Astrocyte of the spinal cord (primary cell): ENCODE measurements at regions not wholly inside any gene's neighbourhood (a gene's known extent, or its start where the extent isn't known, plus 50 kb on each side); places are given as distances from the start of the nearest gene placed in this dataset.

ENCODE experiments used
- DNase-seq: peaks from one replicate; pipeline ENCODE4 v3.0.0; 2011; ENCODE audit warnings: low read depth, low spot score
- H3K4me3 ChIP-seq: 2 replicates; pipeline ENCODE4 v1.5.1; 2011; ENCODE audit warnings: low read depth, mild to moderate bottlenecking, low read length, moderate library complexity
- in situ Hi-C: cut with HindIII; loops from 2 replicates; pipeline ENCODE4 v1.10.0; 2017; ENCODE audit warnings: low sequenced_read_pairs
- TF ChIP-seq, protein P1 (sequence below): IDR thresholded peaks from 2 replicates; pipeline ENCODE4 v1.5.1; 2012; ENCODE audit warnings: low read depth, mild to moderate bottlenecking, low read length, inconsistent platforms

DNA sequence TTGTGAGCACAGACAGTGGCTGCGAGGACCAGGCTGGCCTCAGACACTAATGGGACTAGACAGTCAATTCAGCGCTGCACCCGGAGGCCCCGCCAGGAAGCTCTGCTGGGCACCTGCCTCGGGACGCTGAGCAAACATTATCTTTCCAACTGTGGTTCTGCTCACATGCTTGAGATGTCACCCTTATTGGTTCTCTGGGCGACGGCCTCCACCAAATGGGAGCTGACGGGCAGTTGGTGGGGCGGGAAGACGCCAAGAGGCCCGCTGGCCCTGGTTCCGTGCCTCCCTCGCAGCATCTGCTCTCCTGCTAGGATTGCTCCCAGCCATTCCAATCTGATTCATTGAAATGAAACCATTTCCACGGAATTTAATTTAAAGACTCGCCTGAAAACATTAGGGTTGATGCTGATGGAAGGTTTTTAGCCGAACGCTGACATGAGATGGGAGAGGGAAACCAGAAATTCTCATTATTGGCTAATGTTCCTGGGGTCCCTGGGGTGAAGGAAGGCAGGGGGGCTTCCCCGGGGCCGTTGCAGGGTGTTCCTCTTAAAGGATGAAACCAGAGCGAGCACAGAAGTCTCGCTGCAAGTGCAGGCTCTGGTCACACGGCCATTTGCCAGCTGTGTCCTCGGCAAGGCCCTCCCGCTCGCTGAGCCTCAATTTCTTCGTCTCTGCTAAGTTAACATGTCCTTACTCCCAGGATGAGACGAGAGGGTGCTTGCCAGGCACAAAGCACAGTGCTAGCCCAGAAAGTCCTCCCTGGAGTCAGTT lies 512.2 kb downstream of the NPHP4 start:
- in situ Hi-C loops = no loop called here
- TF ChIP-seq, protein P1, sequence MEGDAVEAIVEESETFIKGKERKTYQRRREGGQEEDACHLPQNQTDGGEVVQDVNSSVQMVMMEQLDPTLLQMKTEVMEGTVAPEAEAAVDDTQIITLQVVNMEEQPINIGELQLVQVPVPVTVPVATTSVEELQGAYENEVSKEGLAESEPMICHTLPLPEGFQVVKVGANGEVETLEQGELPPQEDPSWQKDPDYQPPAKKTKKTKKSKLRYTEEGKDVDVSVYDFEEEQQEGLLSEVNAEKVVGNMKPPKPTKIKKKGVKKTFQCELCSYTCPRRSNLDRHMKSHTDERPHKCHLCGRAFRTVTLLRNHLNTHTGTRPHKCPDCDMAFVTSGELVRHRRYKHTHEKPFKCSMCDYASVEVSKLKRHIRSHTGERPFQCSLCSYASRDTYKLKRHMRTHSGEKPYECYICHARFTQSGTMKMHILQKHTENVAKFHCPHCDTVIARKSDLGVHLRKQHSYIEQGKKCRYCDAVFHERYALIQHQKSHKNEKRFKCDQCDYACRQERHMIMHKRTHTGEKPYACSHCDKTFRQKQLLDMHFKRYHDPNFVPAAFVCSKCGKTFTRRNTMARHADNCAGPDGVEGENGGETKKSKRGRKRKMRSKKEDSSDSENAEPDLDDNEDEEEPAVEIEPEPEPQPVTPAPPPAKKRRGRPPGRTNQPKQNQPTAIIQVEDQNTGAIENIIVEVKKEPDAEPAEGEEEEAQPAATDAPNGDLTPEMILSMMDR = no peak
- no peak for DNase-seq
- H3K4me3 ChIP-seq = no peak overlapping the region

DNA sequence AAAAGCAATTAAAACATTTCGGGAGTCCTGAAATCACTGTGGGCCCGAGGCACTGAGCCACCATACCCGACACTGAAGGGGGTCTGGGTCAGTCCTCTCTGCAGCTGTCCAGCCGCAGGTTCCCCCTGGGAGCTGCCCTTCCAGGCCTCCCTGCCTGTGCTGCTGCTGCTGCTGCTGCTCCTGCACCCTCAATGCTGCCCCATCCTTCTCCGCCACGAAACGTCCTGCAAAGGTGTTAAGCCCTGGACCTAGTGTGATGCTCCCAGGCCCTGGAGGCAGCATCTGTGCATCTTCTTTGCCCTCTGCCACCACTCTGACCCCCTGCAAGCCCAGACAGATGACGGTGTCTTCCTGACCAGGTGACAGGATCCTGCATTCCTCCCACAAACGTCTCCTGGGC lies 513.3 kb downstream of the NPHP4 start:
- TF ChIP-seq, protein P1 = no peak
- in situ Hi-C loops = no loop called here

DNA sequence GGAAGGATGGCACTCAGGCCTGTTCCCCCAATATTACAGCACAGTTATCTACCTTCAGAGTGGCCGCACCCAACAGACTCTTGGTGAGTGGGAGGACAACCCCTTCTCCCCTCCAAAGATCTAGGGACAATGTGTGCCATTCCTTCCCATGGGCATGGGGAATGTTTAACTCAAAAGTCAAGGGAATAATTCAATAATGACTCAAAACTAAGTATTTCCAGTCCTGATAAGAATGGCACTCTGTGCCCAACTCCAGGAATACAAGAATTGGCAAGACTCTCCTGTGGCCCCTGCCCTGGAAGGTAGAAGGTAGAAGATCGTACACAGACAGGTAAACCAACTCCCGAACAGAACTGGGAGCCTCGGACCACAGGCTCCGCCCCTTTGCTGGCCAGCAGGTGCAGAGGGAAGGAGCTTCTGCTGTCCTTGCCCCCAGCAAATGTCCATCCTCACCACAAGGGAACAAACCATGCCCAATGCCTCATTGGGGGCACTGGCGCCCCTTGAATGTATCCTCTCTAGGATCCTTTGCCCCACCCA lies 514.0 kb downstream of the NPHP4 start:
- in situ Hi-C loops = no loop called here
- TF ChIP-seq, protein P1 = no peak
- DNase-seq = no peak
- no peak overlapping the region for H3K4me3 ChIP-seq

More for the DNA sequence above, 513.3 kb downstream of the NPHP4 start:
- DNase-seq = no peak
- no peak overlapping the region for H3K4me3 ChIP-seq

DNA sequence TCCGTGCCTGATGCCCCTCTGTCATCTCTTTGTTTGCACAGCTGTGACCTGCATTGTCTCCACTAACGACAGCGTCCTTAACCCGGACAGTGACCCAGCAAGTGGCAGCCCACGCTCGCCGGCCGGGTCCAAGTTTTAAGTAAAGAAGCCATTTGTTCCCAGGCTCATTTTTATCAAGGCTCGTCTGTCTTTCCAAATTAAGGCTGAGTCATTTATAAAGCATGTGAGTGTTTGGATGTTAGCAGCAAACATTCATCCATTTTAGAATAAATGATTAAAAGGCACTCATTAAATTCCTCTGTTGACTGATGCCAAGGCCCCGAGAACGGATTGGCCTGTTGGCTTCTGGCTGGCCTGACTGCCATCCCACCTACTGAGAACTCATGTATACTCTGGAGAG lies 514.5 kb downstream of the NPHP4 start:
- H3K4me3 ChIP-seq = no peak overlapping the region
- in situ Hi-C loops = no loop called here
- TF ChIP-seq, protein P1 = no peak
- DNase-seq = no peak

DNA sequence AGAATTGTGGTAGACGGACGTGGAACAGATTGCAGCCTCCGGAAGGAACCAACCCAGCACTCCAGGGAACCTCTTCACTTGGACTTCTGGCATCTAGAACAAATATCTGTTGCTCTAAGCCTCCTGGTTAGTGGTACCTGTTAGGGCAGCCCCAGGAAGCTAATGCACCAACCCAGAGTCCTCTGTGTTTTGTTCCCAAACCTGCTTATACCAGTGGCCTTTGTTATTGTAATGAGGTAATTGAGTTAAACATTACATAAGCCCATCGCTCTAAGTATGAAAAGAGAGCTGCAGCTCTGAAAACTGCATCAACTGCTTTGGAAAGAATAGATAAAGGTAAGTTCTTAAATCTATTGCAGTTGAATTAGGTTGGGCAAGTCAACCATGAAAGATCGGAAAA lies 516.7 kb downstream of the NPHP4 start:
- in situ Hi-C loops = no loop called here
- TF ChIP-seq, protein P1 = no peak
- H3K4me3 ChIP-seq = no peak overlapping the region
- DNase-seq = no peak

DNA sequence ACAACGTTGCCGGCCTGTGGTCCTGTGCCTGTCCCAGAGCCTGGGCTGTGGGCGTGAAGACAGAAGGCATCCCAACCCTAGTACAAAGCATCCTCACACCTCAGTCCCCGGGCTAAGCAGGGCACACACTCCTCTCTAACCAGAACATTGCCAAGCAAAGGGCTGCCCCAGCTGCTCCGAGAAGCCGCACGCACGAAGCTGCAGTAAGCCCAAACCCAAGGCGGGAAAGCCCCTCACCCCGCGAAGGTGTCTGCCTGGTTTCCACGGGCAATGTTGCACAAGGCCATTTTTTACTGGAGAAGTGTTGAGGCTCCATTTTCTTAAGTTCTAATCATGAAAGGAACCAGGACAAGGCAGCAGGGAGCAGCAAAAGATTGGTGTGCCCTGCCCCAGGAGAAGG lies 519.0 kb downstream of the NPHP4 start:
- TF ChIP-seq, protein P1 = no peak
- no peak for DNase-seq
- in situ Hi-C loops = no loop called here
- H3K4me3 ChIP-seq = no peak overlapping the region
